GM08714 (cell line): ENCODE measurements at regions not wholly inside any gene's neighbourhood (a gene's known extent, or its start where the extent isn't known, plus 50 kb on each side); places are given as distances from the start of the nearest gene placed in this dataset.
"Not testable (repeated sequence)": the region's sequence is repeated elsewhere in the genome, so short reads cannot be mapped to it uniquely, and the experiment has no call there.

Source experiments
- H3K4me3 ChIP-seq: fragments of 200-500 bp; sonication (Bioruptor generic); 2 replicates; pipeline ENCODE4 v1.5.1; 2014; ENCODE audit warnings: mild to moderate bottlenecking, low read length, inconsistent platforms
- ZNF274 ChIP-seq: IDR thresholded peaks from 2 replicates; pipeline ENCODE4 v1.6.1; 2012; ENCODE audit warnings: mild to moderate bottlenecking, low read depth, low read length

- H3K4me3 ChIP-seq, result no peak overlapping the region
- TF ChIP-seq ZNF274, result no peak
Measured at GRCh38 chr3:182124187-182124586, 412.5 kb downstream of the SOX2 start.

DNA sequence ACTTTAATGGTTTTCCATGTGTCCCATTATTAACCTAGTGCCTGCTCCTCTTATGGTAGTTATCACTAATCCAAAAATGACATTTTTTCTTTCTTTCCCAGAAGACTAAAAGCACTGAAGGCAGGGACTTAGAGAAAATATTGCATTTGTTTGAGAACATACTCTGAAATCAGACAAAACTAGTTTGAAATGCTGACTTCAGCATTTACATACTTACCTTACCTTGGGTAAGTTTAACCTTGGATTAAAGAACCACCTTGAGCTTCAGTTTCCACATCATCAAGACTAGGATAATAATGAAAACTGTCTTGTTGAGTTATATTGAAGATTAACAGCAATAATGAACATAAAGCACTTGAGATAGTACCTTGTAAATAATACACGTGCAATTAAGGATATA is 413.0 kb downstream of the SOX2 start:
- TF ChIP-seq ZNF274, result no peak
- no peak overlapping the region for H3K4me3 ChIP-seq

DNA sequence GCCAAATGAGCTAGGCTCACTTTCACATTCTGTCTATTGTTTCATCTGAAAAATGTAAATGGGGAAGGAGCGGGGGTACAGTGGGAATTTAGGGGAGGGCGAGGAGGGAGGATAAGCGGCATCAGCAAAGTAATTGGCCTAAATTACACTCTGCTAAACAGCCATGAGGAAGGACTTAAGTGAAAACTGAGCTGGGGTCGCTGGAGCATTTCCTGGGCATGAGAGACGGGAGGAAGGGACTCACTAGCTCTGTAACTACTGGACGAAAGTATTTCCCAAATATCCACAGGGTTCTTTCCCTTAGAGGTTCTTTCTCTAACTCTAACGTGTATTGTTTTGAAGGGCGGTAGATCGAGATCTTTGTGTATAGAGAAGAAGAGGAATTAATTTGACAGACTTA is 418.0 kb downstream of the SOX2 start:
- TF ChIP-seq ZNF274, result no peak
- no peak overlapping the region for H3K4me3 ChIP-seq

DNA sequence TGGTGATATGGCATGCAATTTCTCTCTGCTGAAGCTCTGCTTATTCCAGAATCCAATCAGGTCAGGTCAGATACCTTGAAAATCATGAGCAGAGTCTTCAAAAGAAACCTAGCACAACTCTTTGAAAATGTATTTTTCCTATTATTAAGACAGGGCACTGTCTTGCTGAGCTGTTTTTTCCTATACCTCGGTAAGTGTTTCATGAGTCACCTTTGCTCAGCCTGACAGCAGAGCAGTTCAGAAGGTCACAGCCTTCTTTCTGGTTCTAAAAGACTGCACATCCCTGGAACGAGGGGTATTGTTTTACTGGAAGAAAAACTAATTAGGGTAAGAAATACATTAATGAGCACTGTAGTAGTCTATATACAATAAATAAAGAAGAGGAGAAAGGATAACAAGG is 422.0 kb downstream of the SOX2 start:
- TF ChIP-seq ZNF274, result no peak
- H3K4me3 ChIP-seq, result no peak overlapping the region

GRCh38 chr3:182135056-182135455 is 423.3 kb downstream of the SOX2 start:
- TF ChIP-seq ZNF274, result no peak

GRCh38 chr3:182136008-182136910 is 424.5 kb downstream of the SOX2 start:
- no peak for TF ChIP-seq ZNF274
- H3K4me3 ChIP-seq, result no peak overlapping the region

More at GRCh38 chr3:182135056-182135455, 423.3 kb downstream of the SOX2 start:
- no peak overlapping the region for H3K4me3 ChIP-seq

- no peak overlapping the region for H3K4me3 ChIP-seq
- no peak for TF ChIP-seq ZNF274
Measured at GRCh38 chr3:182138393-182138792, 426.7 kb downstream of the SOX2 start.

DNA sequence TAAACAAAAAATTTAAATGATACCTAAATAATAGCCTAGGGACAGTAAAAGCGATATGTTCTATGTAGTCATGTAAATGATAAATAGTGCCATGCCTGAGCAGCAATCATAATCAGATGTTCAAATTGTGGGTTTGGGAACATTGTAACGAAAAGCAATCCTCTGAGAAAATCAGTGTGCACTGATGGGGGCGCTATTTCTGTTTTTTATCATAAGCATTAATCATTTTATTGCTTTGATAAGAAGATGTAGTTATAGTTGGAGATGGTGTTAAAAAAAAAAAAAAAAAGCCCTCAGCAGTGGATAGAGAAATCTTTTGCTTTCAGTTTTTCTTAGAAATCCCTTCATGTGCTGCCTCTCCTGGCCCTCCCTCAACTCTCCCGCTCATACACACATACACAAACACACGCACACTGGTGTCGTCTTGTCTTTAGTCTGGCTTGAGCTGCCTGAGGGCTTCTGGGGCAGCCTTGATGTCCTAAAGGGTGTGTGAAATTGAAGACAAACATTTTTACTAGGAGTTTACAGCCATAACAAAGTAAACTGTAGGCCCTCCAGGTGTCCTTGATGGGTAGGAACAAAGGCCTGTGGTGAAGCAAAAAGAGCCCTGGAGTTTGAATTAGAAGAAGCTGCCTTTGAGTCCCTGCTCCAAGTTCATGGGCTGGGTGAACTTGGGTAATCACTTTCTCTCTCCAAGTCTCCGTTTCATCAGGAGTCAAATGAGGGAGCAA is 428.1 kb downstream of the SOX2 start:
- TF ChIP-seq ZNF274, result no peak
- no peak overlapping the region for H3K4me3 ChIP-seq

- no peak for TF ChIP-seq ZNF274
- no peak overlapping the region for H3K4me3 ChIP-seq
Measured at GRCh38 chr3:182142928-182143327, 431.2 kb downstream of the SOX2 start.

- no peak for TF ChIP-seq ZNF274
- no peak overlapping the region for H3K4me3 ChIP-seq
Measured at GRCh38 chr3:182143903-182144302, 432.2 kb downstream of the SOX2 start.

DNA sequence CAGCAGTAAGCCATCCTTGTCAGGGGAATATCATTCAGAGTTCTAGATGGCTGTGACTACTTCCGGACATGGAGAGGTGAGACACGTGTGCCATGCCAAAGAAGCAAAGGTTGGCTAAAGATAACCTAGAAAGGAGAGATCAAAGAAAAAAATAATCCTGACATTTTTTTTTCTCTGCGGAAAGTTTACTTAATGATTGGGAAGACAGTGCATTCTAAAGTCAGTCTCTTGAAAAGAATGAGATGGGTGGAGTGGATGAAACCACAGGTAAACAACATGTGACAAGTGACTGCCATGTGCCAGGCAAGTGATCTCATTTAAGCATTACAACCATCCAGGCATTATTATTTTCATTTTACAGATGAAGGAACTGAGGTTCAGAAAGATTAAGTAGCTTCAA is 436.6 kb downstream of the SOX2 start:
- no peak overlapping the region for H3K4me3 ChIP-seq
- TF ChIP-seq ZNF274, result no peak

DNA sequence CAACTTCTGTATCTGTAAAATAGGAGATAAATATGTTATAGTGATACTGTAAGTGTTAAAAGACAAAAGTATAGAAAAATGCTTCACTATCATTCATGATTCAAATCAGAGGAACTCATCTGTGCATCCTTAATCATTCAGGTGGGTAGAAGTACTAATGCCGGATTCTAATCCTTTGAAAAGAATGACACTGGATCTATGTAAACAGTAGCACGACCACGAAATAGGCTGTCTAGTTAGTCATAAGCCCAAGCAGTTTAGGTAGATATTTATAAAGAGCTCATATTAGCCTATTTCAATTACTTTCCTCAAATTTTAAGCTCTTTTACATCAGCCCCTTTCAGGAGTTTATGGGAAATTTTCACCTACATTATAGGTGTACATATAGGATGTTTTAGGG is 437.9 kb downstream of the SOX2 start:
- no peak overlapping the region for H3K4me3 ChIP-seq
- TF ChIP-seq ZNF274, result no peak

- not testable (repeated sequence) for H3K4me3 ChIP-seq
Measured at GRCh38 chr3:182156326-182156725, 444.6 kb downstream of the SOX2 start.

GRCh38 chr3:182165234-182165633 is 453.5 kb downstream of the SOX2 start:
- H3K4me3 ChIP-seq, result no peak overlapping the region
- no peak for TF ChIP-seq ZNF274

DNA sequence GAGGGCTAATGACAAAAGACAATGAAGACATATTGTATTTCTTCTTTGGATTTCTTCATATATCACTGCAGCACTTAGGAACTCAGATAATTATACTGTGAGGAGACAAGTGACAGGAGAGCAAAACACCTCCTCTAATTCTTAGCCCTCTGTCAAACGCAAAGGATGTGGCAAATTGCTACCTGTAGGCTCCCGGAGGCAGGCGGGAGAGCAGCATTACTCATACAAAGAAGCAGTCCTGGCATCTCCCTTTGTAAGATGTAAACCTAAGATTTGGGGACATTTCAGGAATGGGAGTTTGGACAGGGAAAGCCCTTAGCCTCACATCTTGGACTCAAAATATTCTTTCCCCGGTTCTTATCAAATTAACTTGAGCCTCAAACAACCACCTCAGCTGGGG is 460.8 kb downstream of the SOX2 start:
- no peak overlapping the region for H3K4me3 ChIP-seq
- no peak for TF ChIP-seq ZNF274

GRCh38 chr3:182178488-182179200 is 466.9 kb downstream of the SOX2 start:
- no peak overlapping the region for H3K4me3 ChIP-seq
- TF ChIP-seq ZNF274, result no peak
